SKM-1 (cell line): ENCODE measurements at regions not wholly inside any gene's neighbourhood (a gene's known extent, or its start where the extent isn't known, plus 50 kb on each side); places are given as distances from the start of the nearest gene placed in this dataset.

Experiments
- DNase-seq: peaks from one replicate; lab custom pipeline; 2025; ENCODE audit not compliant: unreplicated experiment; lab: John Stamatoyannopoulos, UW

GRCh38 chr11:108994887-108995286 is 330.0 kb downstream of the DDX10 start:
- peak; percentile 68 for DNase-seq

- no peak for DNase-seq
Measured at GRCh38 chr11:108997826-108998225, 333.0 kb downstream of the DDX10 start.

- DNase-seq = no peak
Measured at GRCh38 chr11:109000531-109000930, 335.7 kb downstream of the DDX10 start.

GRCh38 chr11:109001585-109001984 is 336.7 kb downstream of the DDX10 start:
- DNase-seq = no peak

- DNase-seq = no peak
Measured at GRCh38 chr11:109012991-109013390, 348.1 kb downstream of the DDX10 start.

GRCh38 chr11:109015283-109015682 is 350.4 kb downstream of the DDX10 start:
- no peak for DNase-seq

- no peak for DNase-seq
Measured at GRCh38 chr11:109016724-109017123, 351.9 kb downstream of the DDX10 start.

GRCh38 chr11:109017489-109017888 is 352.6 kb downstream of the DDX10 start:
- no peak for DNase-seq

- no peak for DNase-seq
Measured at GRCh38 chr11:109018639-109019038, 353.8 kb downstream of the DDX10 start.

- no peak for DNase-seq
Measured at GRCh38 chr11:109019342-109019936, 354.6 kb downstream of the DDX10 start.

GRCh38 chr11:109023036-109023435 is 358.2 kb downstream of the DDX10 start:
- DNase-seq = no peak

- no peak for DNase-seq
Measured at GRCh38 chr11:109026891-109027489, 362.1 kb downstream of the DDX10 start.

- no peak for DNase-seq
Measured at GRCh38 chr11:109027851-109028250, 363.0 kb downstream of the DDX10 start.

GRCh38 chr11:109029927-109030326 is 365.1 kb downstream of the DDX10 start:
- DNase-seq = no peak

GRCh38 chr11:109033627-109034338 is 368.9 kb downstream of the DDX10 start:
- no peak for DNase-seq

- DNase-seq = no peak
Measured at GRCh38 chr11:109034339-109034696, 369.4 kb downstream of the DDX10 start.

- no peak for DNase-seq
Measured at GRCh38 chr11:109035284-109035683, 370.4 kb downstream of the DDX10 start.

- no peak for DNase-seq
Measured at GRCh38 chr11:109036011-109036410, 371.1 kb downstream of the DDX10 start.

- DNase-seq = no peak
Measured at GRCh38 chr11:109037856-109038780, 373.2 kb downstream of the DDX10 start.

GRCh38 chr11:109039611-109040010 is 374.7 kb downstream of the DDX10 start:
- no peak for DNase-seq

- DNase-seq = no peak
Measured at GRCh38 chr11:109040303-109040702, 375.4 kb downstream of the DDX10 start.
